Fibroblast of skin of abdomen (primary cell): ENCODE measurements at regions not wholly inside any gene's neighbourhood (a gene's known extent, or its start where the extent isn't known, plus 50 kb on each side); places are given as distances from the start of the nearest gene placed in this dataset.
"Not testable (repeated sequence)": the region's sequence is repeated elsewhere in the genome, so short reads cannot be mapped to it uniquely, and the experiment has no call there.

ENCODE experiments used
- DNase-seq: peaks from one replicate; pipeline ENCODE4 v3.0.0-alpha.2; 2013

GRCh38 chr7:91569728-91570457, 305.7 kb downstream of the FZD1 start:
- peak; percentile 65 for DNase-seq

- no peak for DNase-seq
These were observed 306.3 kb downstream of the FZD1 start for GRCh38 chr7:91570560-91570959.

- DNase-seq = no peak
These were observed 307.4 kb downstream of the FZD1 start for GRCh38 chr7:91571601-91572000.

GRCh38 chr7:91573405-91573804, 307.1 kb downstream of the MTERF1 start:
- DNase-seq = no peak

GRCh38 chr7:91576459-91576858, 304.0 kb downstream of the MTERF1 start:
- DNase-seq = not testable (repeated sequence)

- no peak for DNase-seq
These were observed 300.7 kb downstream of the MTERF1 start for GRCh38 chr7:91579837-91580236.

GRCh38 chr7:91582799-91583477, 297.6 kb downstream of the MTERF1 start:
- DNase-seq = no peak

GRCh38 chr7:91596287-91596686, 284.2 kb downstream of the MTERF1 start:
- DNase-seq = no peak

- no peak for DNase-seq
These were observed 281.7 kb downstream of the MTERF1 start for GRCh38 chr7:91598791-91599190.

GRCh38 chr7:91600112-91600511, 280.4 kb downstream of the MTERF1 start:
- no peak for DNase-seq

- DNase-seq = no peak
These were observed 276.8 kb downstream of the MTERF1 start for GRCh38 chr7:91603707-91604106.

- no peak for DNase-seq
These were observed 271.9 kb downstream of the MTERF1 start for GRCh38 chr7:91608606-91609005.

- no peak for DNase-seq
These were observed 271.0 kb downstream of the MTERF1 start for GRCh38 chr7:91609525-91609924.

GRCh38 chr7:91614431-91614830, 266.1 kb downstream of the MTERF1 start:
- DNase-seq = no peak

- no peak for DNase-seq
These were observed 261.4 kb downstream of the MTERF1 start for GRCh38 chr7:91618776-91619765.

GRCh38 chr7:91620827-91621226, 259.7 kb downstream of the MTERF1 start:
- no peak for DNase-seq

GRCh38 chr7:91627324-91627723, 253.2 kb downstream of the MTERF1 start:
- not testable (repeated sequence) for DNase-seq

- DNase-seq = no peak
These were observed 251.8 kb downstream of the MTERF1 start for GRCh38 chr7:91628742-91629141.

- peak; percentile 36 for DNase-seq
These were observed 249.7 kb downstream of the MTERF1 start for GRCh38 chr7:91630581-91631380.

GRCh38 chr7:91632234-91632940, 248.1 kb downstream of the MTERF1 start:
- no peak for DNase-seq

- DNase-seq = no peak
These were observed 247.5 kb downstream of the MTERF1 start for GRCh38 chr7:91633013-91633441.
